OCI-LY7 (cell line): ENCODE measurements at regions not wholly inside any gene's neighbourhood (a gene's known extent, or its start where the extent isn't known, plus 50 kb on each side); places are given as distances from the start of the nearest gene placed in this dataset.

Experiments used
- CTCF ChIP-seq: fragments of 200-600 bp; sonication (generic); conservative IDR thresholded peaks from 2 replicates; pipeline ENCODE4 v1.5.1; 2014; ENCODE audit warnings: mild to moderate bottlenecking, antibody characterized with exemption, low read length, moderate library complexity, mixed read lengths
- EZH2phosphoT487 ChIP-seq: fragments of 200-600 bp; sonication (generic); IDR thresholded peaks from 2 replicates; pipeline ENCODE4 v1.6.1; 2018; ENCODE audit warnings: low read depth, borderline replicate concordance, mild to moderate bottlenecking, mixed run types, antibody characterized with exemption, low read length, moderate library complexity, mixed read lengths

DNA sequence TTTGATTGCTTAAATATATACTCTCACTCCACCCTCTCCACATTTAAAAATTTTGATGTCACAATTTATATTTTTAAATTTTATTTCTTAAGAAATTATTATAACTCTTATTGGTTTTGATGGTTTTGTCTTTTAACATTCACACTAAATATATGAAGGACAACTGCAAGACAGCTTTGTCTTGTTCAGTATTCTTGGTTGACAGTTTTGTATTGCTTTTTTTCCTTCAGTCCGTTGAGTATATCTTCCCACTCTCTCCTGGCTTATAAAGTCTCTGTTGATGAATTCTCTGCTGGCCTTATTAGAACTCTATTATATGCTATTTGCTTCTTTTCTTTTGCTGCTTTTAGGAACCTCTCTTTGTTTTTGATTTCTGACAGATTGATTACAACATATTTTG lies 392.2 kb downstream of the C6orf118 start:
- TF ChIP-seq CTCF (no peak), EZH2phosphoT487 (no peak)
